ENCODE measurements at regions not wholly inside any gene's neighbourhood (a gene's known extent, or its start where the extent isn't known, plus 50 kb on each side); places are given as distances from the start of the nearest gene placed in this dataset.
"Not testable (repeated sequence)": the region's sequence is repeated elsewhere in the genome, so short reads cannot be mapped to it uniquely, and the experiment has no call there.

DNA sequence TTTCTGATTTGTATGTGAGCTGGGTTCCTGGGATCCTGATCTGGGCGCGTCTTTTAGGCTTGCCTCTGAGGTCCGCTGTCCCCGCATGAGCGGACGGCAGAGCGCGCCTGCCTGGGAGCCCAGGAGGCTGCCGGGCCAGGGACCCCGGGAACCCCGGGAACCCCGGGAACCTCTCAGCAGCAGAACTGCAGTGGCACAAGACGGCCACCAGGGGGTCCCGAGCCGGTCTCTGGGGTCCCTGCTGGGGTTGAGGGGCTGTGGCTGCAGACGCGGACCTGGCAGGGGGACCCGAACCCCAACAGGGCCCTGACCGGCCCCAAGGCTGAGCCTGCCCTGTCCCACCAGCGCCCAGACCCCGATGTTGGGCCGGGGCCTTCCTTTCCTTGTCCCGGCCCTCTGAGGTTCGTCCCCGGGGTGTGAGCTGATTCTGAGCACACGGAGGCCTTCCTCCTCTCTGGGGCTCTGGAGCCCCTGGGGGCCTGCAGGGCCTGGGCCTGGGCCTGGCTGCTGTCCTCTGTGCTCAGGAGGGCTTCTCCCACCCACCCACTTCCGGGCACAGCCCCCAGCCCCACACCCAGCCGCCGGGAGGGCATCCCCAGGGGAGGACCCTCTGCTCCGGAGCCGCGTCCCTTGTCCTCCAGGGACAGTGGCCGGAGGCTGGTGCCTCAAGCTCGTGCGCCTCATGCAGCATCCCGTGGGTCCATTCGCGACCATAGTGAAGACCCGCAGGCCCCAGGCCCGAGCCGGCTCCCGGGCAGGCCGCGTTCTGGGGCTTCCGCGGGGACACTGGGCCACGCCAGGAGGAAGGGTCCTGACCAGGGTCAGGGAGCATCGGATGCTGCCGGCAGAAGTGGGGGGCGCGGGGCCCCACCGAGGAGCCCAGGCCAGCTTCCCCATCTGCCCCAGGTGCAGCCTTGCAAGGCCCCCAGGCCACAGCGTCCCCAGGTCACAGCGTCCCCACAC, 152.9 kb downstream of the TMEM121 start:
- peak; percentile 53 for DNase-seq (ENCODE audit: low spot score)

GRCh38 chr14:105679959-105680735, 153.8 kb downstream of the TMEM121 start:
- DNase-seq (ENCODE audit: low spot score): peak; percentile 30

DNA sequence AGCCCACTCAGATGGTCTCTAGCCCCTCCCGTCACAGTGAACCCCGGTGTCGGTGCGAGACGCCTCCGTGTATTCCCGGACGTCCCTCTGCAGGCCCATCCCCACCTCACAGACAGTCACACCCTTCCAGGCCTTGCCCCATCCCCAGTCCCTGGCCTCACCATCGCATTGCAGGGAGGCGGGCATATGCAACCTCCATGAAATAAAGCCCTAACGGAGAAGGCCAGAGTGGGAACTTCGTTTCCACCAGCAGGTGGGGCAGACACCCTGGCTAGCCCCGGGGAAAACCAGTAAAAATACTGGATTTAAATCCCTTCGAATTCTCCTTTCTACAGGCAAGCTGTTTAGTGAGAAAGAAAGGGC, 154.3 kb downstream of the TMEM121 start:
- not testable (repeated sequence) for DNase-seq (ENCODE audit: low spot score)

DNA sequence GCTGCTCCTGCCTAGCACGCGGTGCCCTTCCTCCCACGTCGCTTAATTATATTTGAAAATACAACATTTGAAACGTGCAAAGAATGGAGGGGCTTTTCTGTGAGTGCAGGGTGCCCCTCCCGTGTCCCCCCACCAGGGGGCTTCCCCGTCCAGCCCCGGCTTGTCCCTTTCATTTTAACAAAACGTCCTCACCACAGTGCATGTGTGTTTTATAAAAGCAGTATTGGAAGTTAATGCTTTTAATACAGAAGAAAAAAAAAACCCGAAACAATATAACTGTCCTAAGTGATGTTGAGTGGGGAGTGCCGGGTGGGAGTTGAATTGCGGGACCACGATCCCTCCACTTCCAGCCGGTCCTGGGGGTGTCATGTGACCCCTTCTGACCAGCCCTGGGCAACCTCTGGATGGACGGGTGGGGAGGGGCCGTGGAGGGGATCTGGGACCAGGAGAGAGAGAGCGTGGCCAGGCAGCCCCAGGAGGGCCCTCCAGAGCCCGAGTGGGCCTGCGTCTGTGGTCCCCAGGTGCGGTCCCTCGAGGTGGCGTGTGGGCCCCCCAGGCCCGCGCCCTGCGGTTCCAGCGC, 155.3 kb downstream of the TMEM121 start:
- peak; percentile 38 for DNase-seq (ENCODE audit: low spot score)

DNA sequence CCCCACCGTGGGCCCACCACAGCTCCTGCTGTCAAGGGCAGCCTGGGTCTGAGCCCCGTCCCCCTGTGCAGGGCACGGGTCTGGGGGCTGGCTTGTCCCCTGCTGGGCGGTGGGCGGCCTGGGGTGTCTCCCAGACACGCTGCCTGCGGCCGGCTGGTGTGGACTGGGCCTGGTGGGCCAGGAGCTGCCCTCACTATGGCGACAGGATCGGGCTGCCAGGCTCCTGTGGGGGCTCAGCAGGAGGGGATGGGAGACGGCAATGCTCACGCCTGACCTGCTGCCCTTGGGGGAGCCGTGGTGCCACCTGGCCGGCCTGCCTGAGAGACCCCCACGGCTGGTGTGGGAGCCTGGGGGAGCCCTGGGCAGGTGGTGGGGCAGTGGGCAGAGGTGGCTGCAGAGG, 156.1 kb downstream of the TMEM121 start:
- DNase-seq (ENCODE audit: low spot score): not testable (repeated sequence)

GRCh38 chr14:105682956-105683570, 156.7 kb downstream of the TMEM121 start:
- DNase-seq (ENCODE audit: low spot score): no peak

DNA sequence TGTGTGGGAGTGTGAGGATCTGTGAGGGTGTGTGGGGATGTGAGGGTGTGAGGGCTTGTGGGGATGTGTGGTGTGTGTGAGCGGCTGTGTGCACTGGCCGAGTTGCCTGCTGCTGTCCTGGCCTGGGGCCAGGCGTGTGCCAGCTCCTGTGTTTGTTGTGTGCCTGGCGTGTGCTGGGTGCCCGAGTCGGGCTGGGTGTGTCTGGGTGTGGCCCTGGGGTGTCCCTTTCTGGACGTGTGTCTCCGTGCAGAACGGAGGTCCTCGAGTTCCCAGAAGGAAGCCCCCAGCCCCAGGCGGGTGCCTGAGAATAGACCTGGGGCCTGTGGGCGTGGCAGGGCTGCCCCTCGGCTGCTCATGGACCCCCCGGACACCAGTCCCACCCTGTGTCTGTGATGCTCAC, 157.7 kb downstream of the TMEM121 start:
- not testable (repeated sequence) for DNase-seq (ENCODE audit: low spot score)

- not testable (repeated sequence) for DNase-seq (ENCODE audit: low spot score)
Measured at GRCh38 chr14:105684597-105684996, 158.2 kb downstream of the TMEM121 start.

- peak; percentile 34 for DNase-seq (ENCODE audit: low spot score)
Measured at GRCh38 chr14:105685003-105685402, 158.6 kb downstream of the TMEM121 start.

DNA sequence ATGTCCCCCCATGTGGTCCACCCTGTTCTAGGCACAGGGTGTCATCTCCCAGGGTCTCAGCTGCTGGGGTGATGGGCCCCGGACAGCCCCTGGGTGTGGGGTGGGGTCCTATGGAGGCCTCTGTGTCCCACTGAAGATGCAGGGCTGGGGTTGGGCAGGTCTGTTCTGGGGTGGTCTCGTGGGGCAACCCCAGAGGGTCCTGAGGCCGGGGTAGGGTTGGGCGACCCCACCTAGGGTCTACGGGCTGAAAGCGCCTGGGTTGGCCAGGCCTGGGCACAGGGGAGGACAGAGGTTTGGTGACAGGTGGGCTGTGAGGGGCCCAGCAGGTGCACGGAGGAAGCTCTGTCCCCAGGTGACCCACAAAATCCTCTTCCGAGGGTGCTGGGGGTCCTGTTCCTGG, 159.2 kb downstream of the TMEM121 start:
- not testable (repeated sequence) for DNase-seq (ENCODE audit: low spot score)

DNA sequence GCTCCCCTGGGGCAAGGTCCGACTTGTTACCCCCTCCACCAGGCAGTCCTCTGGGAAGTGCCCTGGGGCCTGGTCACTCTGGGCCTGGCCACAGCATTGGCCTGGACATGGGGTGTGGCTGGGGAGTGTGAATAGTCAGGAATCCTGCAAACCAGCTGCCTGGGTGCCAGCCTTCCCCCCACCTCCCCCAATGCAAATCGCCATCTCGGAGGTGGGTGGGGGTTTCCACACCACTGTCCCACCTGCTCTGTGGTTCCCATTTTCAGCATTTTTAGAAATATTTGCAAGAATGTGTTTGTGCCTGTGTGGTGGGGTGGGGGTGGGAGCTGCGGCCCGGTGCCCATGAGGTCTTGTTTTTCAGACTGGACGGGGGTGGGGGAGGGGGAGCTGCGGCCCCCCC, 159.7 kb downstream of the TMEM121 start:
- not testable (repeated sequence) for DNase-seq (ENCODE audit: low spot score)

DNA sequence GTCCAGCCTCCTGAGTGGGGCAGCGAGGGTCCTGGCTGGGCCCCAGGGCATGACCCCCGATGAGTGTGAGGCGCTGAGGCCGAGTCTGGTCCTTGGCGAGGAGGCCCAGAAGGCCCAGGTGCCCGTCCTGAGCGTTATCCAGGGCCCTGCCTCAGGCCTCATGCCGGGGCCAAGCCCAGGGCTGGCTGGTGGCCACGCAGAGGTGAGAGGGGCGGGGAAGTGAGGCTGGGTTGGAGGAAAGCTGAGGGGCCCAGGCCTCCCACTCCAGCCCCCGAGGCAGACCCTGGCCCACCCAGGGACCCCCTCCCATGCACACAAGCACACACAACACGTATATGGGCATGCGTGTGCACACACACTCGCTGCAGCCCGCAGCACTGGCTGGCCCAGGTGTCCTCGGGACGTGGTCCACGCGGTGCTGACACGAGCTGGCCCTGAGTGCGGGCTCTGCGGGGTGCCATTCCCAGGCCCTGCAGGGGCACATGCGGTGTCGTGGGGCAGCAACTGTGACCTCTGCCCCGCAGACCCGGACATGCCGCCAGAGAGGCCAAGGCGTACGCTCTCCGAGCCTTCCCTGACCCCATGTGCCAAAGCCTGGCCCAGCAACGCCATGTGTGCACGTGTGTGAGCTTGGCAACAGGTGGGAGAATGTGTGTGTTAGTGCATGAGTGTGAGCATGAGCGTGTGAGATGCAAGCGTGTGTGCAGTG, 160.2 kb downstream of the TMEM121 start:
- DNase-seq (ENCODE audit: low spot score): peak; percentile 31

- DNase-seq (ENCODE audit: low spot score): not testable (repeated sequence)
Measured at GRCh38 chr14:105687171-105688022, 161.0 kb downstream of the TMEM121 start.

GRCh38 chr14:105688023-105688351, 161.6 kb downstream of the TMEM121 start:
- peak; percentile 79 for DNase-seq (ENCODE audit: low spot score)

- DNase-seq (ENCODE audit: low spot score): peak; percentile 16
Measured at GRCh38 chr14:105688664-105689221, 162.4 kb downstream of the TMEM121 start.

DNA sequence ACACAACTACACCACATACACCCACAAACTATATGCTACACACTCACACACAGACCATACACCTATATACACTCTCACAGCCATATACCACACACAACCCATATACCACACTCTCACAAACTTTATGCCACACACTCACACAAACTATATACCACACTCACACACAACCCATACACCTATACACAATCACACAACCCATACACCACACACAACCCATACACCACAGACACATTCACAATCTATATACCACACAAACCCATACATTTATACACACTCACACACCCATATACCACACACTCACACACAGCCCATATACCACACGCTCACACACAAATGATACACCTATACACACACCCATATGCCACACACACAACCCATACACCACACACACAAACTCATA, 163.3 kb downstream of the TMEM121 start:
- no peak for DNase-seq (ENCODE audit: low spot score)

DNA sequence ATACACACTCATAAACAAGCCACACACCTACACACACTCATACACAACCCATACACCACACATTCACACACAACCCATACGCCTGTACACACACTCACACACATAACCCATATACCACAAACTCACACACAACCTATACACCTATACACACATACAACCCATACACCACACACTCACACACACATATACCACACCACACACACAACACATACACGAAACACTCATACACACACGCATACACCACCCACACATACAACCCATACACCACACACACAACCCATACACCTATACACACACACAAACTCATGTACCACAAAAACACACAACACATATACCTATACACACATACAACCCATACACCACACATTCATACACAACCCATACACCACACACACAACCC, 164.3 kb downstream of the TMEM121 start:
- no peak for DNase-seq (ENCODE audit: low spot score)

DNA sequence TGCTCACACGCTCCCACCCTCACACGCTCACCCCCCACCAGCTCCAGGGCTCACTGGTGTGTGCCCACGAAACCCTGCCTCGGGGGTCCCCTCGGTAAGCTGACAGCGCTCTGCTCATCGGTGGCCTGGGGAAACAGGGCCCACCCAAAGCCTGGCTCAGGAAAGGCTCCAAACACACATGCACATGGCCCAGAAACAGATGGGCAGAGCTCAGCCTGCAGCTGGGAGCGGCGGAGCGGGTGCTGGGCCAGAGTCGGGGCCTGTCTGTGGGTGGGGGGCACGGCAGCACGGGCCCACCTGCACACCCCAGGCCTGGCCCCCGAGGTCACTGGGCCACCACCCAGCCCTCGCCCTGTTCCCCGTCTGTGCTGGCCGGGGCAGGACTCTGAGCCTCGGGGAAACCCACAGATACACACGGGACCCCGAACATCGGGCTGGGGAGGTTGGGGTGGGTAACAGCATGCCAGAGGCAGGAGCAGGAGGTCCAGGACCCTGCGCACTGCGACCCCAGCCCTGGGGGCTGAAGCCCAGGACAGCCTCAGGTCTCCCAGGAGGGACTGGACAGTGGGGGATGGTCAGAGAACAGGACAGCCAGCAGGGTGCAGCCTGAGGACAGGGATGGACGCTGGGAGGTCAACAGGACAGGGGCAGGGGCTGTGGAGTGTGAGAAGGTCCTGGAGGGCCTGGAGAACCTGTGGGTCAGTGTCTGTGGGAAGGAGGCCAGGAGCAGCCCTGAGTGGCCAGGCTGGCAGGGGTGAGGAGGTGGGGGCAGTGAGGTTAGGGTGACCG, 165.1 kb downstream of the TMEM121 start:
- DNase-seq (ENCODE audit: low spot score): peak; percentile 70

- DNase-seq (ENCODE audit: low spot score): not testable (repeated sequence)
Measured at GRCh38 chr14:105692110-105692685, 165.8 kb downstream of the TMEM121 start.
